HG02588 (cell line): ENCODE measurements at regions not wholly inside any gene's neighbourhood (a gene's known extent, or its start where the extent isn't known, plus 50 kb on each side); places are given as distances from the start of the nearest gene placed in this dataset.
"Not testable (repeated sequence)": the region's sequence is repeated elsewhere in the genome, so short reads cannot be mapped to it uniquely, and the experiment has no call there.

Experiments used
- ATAC-seq: cut with Tn5 transposase; IDR thresholded peaks from one replicate; pipeline ENCODE4 v1.9.1; 2021; ENCODE audit warnings: mild to moderate bottlenecking, moderate library complexity; ENCODE audit not compliant: unreplicated experiment

DNA sequence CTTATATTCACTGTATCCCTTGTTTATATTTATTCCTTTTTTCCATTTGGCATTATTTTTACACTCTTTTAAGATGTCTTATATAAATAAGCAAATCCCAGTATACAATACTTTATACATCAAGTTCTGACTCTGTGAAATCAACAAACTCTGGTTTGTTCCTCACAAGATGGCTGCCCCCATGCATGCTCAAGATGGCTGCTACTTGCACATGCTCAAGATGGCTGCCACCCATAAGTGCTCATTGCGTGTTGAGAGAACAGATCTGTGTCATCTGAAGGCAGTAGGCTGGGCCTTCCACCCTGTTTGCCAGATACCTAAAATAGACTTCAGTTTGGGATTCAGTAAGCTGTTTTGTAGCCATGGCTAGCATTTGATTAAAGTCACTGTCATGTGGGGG, 666.2 kb downstream of the TYW1 start:
- no peak for ATAC-seq

- ATAC-seq, result no peak
These were observed 667.0 kb downstream of the TYW1 start for GRCh38 chr7:67663644-67664043.

DNA sequence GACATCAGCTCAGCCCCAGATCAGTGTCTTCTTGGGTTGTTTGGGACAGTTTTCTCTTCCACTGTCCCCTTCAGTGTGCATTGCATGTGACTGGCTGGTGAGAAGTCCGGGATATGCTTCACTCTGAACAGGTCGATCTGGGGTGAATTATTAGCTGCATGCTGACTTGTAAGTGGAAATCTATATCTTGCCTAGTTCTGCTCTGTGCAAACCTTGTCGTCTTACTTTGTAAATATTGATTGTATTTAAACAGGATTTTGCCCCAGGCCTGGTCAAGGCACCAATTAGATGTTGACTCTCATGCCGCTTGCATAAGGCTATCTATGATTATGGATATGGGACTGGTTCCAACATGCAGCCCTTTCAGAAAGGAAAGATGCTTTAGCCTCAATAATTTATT, 669.7 kb downstream of the TYW1 start:
- ATAC-seq, result not testable (repeated sequence)

DNA sequence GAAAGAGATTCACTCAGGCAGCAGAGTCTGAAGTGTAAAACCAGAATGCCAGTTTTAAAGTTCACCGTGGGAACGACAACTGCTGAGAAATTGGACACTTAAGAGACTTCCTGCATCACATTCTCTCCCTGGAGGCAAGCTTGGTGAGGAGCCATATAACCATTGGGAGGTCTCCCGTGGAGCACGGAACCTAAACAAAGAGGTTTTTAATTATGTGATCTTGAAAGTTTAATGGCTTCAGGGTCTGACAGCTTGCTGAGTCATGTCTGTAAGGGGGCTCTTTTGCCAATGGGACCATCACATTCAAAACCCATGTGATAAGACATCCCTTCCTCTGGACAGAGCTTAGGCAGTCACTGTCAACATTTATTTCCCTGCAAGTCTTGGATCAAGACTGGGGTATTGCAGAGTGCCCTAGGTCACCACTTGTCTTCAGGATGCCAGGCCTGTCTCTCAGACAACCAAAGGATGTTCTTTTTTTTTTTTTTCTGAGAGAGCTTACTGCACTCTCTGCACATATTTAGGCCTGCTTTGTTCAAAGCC, 674.4 kb downstream of the TYW1 start:
- no peak for ATAC-seq

DNA sequence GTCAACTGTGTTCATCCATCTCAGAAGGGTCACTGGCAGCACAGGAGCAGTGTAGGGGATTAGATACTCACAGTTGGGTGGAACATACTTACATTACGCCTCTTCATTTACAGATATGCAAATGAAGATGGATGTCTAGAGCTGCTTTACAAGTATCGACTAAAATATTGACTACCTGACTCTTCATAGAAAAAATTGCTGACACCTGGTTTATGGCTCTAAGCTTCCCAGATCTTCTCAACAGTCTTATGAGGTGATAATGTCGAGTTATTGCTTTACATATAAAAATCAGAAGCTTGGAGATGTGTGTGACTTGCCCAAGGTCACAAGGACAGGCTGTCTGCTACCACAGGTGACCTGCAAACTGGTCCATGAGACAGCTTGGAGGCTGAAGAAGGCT, 677.2 kb downstream of the TYW1 start:
- ATAC-seq, result no peak

DNA sequence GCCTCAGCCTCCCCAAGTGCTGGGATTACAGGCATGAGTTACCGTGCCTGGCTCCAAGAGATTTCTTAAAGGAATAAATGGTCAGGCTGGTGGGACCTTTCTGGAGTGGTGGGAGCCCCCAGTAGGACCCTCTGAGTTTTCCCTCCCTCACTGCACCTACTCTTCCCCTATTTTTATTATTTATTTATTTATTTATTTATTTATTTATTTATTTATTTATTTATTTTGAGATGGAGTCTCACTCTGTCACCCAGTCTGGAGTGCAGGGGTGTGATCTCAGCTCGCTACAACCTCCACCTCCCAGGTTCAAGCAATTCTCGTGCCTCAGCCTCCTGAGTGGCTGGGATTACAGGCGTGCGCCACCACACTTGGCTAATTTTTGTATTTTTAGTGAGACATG, 678.2 kb downstream of the TYW1 start:
- ATAC-seq, result not testable (repeated sequence)

DNA sequence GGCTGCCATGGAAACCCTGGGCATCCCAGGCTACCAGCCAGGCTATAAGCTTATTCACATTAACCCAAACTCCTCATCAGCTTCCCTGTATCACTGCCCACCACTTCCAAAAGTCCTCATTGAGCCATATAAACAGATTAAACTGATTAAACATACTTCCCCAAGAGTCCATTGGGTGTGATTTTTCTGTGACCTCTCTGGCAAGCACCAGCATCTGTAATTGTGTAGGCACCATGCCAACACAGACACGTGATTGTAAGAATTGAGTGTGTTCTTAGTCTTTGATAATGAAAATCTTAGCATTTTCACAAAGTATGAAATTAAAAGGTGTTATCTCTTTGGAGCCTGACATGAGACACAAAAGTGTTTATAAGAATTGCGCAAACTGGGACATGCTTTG, 679.3 kb downstream of the TYW1 start:
- ATAC-seq, result no peak

GRCh38 chr7:67678419-67678818, 681.8 kb downstream of the TYW1 start:
- ATAC-seq, result no peak

DNA sequence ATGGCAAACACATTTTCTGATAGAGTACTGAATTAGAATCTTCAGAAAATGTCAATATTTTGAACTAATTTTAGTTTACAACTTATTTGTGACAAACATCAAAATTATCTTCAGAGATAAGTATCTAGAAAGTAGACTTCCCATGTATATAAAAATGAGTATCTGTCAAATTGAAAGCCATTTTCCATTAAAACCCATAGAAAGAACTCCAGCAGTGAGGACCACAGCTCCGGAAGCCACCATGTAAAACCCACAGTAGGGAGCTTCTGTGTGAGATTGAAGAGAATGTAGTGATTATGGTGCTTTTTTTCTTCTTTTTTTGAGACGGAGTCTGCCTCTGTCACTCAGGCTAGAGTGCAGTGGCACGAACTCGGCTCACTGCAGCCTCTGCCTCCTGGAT, 687.0 kb downstream of the TYW1 start:
- no peak for ATAC-seq

DNA sequence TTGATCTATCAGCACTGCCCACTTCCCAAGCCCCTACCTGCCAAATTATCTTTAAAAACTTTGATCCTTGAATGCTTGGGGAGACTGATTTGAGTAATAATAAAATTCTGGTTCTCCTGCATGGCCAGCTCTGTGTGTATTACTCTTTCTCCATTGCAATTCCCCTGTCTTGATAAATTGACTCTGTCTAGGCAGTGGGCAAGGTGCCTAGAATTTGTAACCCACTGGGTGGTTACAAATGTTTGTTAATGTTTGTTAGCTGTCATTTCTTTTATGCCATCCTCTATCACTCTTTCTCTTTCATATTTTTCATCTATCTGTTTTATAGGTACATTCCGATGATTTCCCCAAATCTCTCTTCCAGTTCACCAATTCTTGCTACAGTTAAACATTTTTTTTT, 694.1 kb downstream of the TYW1 start:
- ATAC-seq, result no peak

DNA sequence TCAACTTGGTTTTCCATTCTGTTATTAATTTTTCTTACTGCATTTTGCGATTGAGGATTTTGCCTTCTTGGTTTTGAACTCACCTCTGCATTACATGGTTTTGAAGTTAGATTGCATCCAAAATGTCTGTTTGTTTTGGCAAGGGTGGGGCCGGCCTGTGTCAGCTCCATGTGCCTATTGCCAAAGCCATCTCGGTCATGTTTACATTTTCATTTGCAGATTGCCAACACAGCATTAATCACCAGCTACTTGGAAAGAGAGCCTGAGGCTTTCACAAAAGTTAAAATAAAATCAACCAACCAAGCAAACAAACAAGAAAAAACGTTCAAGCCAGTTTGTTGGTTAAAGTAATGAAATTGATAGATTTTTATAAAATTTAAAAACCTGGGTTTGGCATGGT, 695.8 kb downstream of the TYW1 start:
- ATAC-seq, result no peak

GRCh38 chr7:67696124-67696523, 699.5 kb downstream of the TYW1 start:
- no peak for ATAC-seq

GRCh38 chr7:67696878-67697277, 700.2 kb downstream of the TYW1 start:
- ATAC-seq, result no peak

DNA sequence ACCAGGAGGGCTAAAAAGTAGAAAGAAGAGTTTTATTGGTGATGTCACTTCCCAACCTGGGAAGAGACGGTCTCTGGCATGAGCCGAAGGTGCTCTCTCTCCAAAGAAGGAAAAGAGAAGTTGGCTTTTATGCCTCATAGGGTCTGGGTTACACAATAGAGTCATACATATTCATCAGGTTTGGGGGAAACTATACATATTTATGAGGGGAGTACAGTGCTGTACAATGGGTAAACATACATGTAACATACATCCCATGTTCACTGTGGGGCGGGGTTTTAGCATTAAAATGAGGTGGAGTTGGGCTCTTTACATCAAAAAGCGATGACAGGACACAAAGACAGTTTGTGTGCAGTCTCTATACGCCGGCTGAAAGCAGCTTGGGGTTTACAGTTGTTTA, 701.7 kb downstream of the TYW1 start:
- no peak for ATAC-seq

DNA sequence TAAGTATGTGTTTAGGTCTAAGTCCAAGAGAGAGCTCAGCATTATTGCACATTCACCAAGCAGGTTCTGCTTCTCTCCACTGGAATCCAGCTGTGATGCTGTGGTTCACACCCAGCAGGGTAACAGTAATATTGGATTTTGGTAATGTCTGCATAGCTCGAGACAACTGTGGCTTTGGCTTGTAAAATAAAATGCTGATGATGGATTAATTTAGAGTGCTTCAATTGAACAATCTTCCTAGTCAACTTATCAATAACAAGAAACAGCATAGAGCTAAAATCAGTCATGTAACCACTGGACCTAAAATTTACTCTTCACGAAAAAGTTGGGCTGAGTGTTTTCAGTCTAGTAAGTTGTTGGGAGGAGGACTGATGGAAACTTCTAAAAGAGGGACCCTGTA, 709.2 kb downstream of the TYW1 start:
- ATAC-seq, result no peak

DNA sequence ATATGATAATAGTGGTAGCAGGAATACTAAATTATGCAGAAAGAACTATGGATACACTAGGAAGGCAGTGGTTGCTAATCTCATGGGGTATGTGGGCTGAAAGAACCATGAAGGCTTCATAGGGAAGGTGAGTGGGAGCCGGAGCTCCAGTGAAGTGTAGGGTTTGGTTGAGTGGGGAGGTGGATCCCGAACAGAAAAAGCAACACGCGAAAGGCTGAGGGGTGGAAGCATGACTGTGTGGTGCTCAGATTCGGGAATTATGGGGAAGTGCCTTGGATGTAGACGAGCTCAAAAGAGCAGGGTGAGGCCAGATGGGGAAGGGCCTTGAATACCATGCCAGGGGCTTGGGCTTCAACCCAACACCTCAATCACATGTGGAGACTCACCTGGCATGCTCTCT, 715.1 kb downstream of the TYW1 start:
- ATAC-seq, result no peak

DNA sequence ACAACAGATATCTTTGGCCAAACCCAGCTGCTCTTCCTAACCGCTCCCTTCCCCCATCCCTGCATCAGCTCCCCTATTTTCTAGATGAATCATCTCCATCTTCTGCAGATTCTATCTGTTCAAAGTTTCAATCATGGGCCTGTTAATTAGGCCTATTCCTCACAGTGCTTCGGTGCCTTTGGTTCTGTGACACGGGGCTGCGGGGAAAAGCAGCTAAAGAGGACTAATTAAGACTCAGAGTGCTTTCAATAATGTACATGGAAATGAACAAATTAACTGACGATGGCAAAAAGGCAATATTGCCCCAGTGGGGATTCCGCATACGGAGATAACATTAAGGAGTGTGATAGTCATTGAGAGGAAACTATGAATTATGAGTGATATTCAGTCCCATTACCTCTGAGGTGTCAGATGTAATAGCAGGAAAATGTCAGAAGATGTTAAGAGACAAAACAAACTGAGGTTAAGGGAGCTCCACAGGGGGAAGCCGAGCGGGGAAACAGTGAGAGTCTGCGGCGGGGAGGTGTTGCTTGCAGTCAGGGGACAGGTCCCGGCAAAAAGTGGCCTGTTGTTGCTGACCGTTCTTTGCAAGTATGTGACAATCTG, 716.9 kb downstream of the TYW1 start:
- no peak for ATAC-seq

DNA sequence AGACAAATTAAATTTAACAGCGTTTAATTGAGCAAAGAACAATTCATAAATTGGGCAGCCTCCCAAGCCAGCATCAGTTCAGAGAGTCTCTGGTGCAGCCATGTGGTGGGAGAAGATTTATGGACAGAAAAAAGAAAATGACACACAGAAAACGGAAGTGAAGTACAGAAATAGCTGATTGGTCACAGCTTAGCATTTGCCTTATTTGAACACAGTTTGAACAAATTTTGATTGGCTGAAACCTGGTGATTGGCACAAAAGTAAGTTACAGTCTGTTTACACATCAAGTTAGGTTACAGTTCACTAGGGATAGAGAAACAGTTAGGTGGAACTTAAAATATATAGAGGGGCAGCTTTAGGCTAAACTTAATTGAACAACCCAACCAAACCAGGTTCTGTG, 720.1 kb downstream of the TYW1 start:
- no peak for ATAC-seq

- ATAC-seq, result no peak
These were observed 727.0 kb downstream of the TYW1 start for GRCh38 chr7:67723591-67723990.

DNA sequence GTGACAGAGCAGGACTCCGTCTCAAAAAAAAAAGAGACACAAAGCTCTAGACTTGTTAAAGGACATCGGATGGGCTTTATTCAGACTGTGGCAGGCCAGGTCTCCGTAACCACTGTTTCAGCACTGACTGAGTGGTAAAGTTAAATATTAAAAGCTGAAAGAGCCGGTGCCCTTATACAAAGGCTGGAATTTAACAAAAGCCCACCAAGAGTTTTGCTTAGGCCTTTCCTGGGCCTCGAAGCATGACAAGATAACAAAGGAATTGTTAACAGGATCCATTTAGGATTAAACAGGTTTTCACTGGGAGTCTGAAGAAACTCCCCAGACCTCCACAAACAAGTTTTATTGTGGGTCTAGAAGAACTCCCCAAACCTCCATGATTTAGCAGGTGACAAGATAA, 727.8 kb downstream of the TYW1 start:
- ATAC-seq, result no peak

DNA sequence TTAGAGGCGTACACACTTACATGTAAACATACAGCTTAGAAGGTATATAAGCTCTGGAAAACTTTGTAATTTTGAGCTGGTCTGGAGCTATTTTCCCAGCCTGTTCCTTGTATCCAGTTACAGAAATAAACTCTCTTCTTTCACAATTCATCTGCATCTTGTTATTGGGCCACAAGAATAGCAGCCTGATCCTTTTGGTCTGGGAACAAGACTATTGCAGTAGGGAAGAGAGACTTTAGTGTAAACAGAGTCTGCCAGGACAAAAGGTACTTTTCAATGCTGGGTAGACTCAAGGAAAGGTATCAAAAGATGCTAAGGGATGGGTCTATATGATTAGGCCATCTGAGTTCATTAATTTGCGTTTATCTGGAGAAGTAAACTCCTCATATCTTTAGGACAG, 728.3 kb downstream of the TYW1 start:
- ATAC-seq, result no peak

- no peak for ATAC-seq
These were observed 728.8 kb downstream of the TYW1 start for GRCh38 chr7:67725423-67725822.

GRCh38 chr7:67729771-67730170, 733.1 kb downstream of the TYW1 start:
- ATAC-seq, result no peak
